ENCODE measurements at regions not wholly inside any gene's neighbourhood (a gene's known extent, or its start where the extent isn't known, plus 50 kb on each side); places are given as distances from the start of the nearest gene placed in this dataset.

DNA sequence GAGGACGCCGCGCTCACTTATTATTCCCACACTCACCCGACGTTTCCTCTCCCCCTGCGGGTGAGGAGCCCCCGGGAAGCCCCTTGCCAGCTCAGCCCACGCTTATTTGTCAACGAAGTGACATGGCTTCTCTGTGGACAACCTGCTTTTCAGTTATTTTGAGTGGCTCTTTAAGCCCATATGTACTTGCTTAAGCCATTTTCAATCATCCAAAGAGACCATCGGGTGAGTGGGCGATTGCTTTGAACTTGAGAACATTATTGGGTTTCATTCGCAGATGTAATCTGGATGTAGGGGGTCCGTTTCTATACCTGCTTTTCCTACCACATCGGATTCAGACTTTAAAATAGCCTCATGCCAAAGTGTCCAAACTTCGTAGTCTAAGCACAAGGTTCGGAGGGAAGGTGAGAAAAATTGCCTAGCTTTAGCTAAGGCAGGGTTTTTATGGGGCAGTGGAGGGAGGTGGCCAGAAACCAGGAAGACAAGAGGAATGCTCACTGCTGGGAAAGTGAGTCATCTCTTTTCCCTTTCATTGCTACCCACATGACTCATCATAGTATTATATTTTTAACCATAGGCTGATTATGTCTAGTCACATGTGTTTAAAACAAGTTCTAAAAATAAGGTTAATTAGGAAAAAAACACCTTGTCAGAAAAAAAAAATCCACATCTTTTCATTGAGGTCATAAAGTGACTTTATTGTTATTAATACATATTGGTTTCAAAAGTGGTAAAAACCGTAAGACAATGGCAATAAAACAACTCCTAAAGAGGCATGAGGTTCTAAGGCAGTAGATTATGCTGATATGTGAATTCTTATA, 773.1 kb upstream of the NR2F2 start:
- no peaks in the 10 kb centered on the region for H3K4me1 ChIP-seq
- no peak for DNase-seq
- no peaks in the 10 kb centered on the region for H3K9me3 ChIP-seq
- H3K36me3 ChIP-seq = no peaks in the 10 kb centered on the region
- no peaks in the 10 kb centered on the region for H3K27me3 ChIP-seq
- no peak for TF ChIP-seq CTCF (IDR thresholded peaks at IDR 0.05; ENCODE audit: low read depth, low read length)
- no peak overlapping the region for H3K4me3 ChIP-seq (ENCODE audit: low read depth, low read length)

DNA sequence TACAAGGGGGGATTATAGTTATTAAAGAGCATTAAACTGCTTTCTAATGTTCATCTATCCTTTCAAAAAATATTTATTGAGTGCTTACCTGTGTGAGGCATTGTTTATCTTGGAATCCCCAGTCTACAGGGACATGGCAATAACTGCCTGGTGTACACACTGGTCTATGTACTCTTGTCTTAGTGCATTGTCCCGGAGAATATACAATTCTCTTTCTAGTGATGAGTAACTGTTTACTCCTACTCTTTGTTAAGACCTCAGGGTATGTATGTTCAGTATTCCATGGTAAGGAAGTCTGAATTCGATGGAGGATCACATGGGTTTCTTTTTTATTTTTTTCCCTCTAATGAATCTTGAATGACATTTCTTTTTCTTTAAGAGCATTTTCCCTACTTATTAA, 772.4 kb upstream of the NR2F2 start:
- no peaks in the 10 kb centered on the region for H3K4me1 ChIP-seq
- H3K9me3 ChIP-seq = no peaks in the 10 kb centered on the region
- H3K4me3 ChIP-seq (ENCODE audit: low read depth, low read length) = no peak overlapping the region
- no peaks in the 10 kb centered on the region for H3K36me3 ChIP-seq
- DNase-seq = no peak
- H3K27me3 ChIP-seq = no peaks in the 10 kb centered on the region
- no peak for TF ChIP-seq CTCF (IDR thresholded peaks at IDR 0.05; ENCODE audit: low read depth, low read length)

- TF ChIP-seq CTCF (IDR thresholded peaks at IDR 0.05; ENCODE audit: low read depth, low read length) = no peak
- H3K36me3 ChIP-seq = no peaks in the 10 kb centered on the region
- H3K27me3 ChIP-seq = no peaks in the 10 kb centered on the region
- H3K4me1 ChIP-seq = no peaks in the 10 kb centered on the region
- no peak overlapping the region for H3K4me3 ChIP-seq (ENCODE audit: low read depth, low read length)
- DNase-seq = no peak
- H3K9me3 ChIP-seq = no peaks in the 10 kb centered on the region
Observed at GRCh38 chr15:95558916-95559315, 771.6 kb upstream of the NR2F2 start.

DNA sequence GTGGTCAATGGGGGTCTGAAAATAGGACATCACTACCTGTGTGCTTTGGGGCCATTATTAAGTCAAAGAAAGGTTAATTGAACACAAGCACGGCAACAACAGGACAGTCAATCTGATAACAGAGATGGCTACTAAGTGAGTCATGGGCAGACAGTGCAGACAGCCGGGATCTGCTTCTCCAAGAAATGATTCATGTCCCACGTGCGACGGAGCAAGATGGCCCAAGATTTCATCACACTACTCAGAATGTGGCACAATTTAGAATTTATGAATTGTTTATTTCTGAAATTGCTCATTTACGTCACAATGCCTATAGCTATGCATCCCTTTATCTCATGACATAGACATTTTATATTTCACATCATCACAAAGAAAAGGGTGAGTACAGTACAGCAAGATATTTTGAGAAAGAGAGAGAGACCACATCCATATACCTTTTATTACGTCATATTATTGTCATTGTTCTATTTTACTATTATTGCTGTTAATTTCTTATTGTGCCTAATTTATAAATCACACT, 770.6 kb upstream of the NR2F2 start:
- no peaks in the 10 kb centered on the region for H3K4me1 ChIP-seq
- H3K4me3 ChIP-seq (ENCODE audit: low read depth, low read length) = no peak overlapping the region
- no peak for TF ChIP-seq CTCF (IDR thresholded peaks at IDR 0.05; ENCODE audit: low read depth, low read length)
- H3K36me3 ChIP-seq = no peaks in the 10 kb centered on the region
- no peak for DNase-seq
- no peaks in the 10 kb centered on the region for H3K27me3 ChIP-seq
- no peaks in the 10 kb centered on the region for H3K9me3 ChIP-seq

DNA sequence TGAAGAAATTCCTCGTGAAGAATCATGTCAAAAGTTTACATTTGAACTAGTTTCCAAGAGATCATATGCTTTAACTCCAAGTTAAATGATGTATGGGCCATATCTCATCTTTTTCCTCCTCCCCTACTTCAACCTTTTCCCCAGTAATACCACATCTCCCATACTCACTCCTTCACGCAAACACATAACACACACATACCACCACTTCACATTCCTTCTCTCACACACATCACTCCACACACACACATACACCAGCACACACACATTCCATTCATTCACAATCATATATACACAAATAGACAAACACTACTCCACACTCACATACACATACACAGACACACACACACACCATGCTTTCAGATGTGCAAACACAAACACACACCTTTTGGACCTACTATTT, 769.0 kb upstream of the NR2F2 start:
- TF ChIP-seq CTCF (IDR thresholded peaks at IDR 0.05; ENCODE audit: low read depth, low read length) = no peak
- Histone ChIP-seq H3K4me3 (ENCODE audit: low read depth, low read length) (no peak overlapping the region), H3K4me1 (no peaks in the 10 kb centered on the region), H3K9me3 (no peaks in the 10 kb centered on the region), H3K27me3 (no peaks in the 10 kb centered on the region), H3K36me3 (no peaks in the 10 kb centered on the region)
- DNase-seq = no peak

- Histone ChIP-seq H3K27me3 (no peaks in the 10 kb centered on the region), H3K9me3 (no peaks in the 10 kb centered on the region), H3K4me3 (ENCODE audit: low read depth, low read length) (no peak overlapping the region), H3K4me1 (no peaks in the 10 kb centered on the region), H3K36me3 (no peaks in the 10 kb centered on the region)
- no peak for TF ChIP-seq CTCF (IDR thresholded peaks at IDR 0.05; ENCODE audit: low read depth, low read length)
- DNase-seq = no peak
Observed at GRCh38 chr15:95563634-95564033, 766.9 kb upstream of the NR2F2 start.
